ENCODE measurements at regions not wholly inside any gene's neighbourhood (a gene's known extent, or its start where the extent isn't known, plus 50 kb on each side); places are given as distances from the start of the nearest gene placed in this dataset.

DNA sequence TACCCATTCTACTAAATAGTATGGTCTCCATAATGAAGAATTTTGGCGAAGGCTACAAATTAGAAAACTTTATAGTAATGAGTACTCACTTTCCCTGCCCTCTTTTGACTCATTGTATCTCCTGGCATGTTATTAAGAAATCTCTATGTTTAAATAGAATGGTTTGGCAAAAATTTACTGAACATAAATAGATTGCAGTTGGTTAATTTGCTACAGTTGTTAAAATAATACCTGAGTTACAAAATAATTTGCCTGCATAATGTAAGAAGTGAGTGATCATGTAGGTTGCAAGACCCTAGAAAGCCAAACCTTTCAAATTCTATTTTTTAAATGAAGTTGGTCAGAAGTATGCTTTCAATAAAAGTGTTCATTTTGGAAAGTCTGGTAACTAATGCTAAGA is 176.8 kb upstream of the AHR start:
- no peak overlapping the region for H3K9ac ChIP-seq
- no peak overlapping the region for H3K4me3 ChIP-seq (ENCODE audit: low read depth, low read length)
- no peaks in the 10 kb centered on the region for H3K36me3 ChIP-seq (ENCODE audit: control insufficient read depth, insufficient read depth, low read length)
- no peaks in the 10 kb centered on the region for H3K4me1 ChIP-seq
- no peak overlapping the region for H3K4me2 ChIP-seq (ENCODE audit: low read length)
- no peak for TF ChIP-seq CTCF (IDR thresholded peaks at IDR 0.05)
- no peaks in the 10 kb centered on the region for H3K79me2 ChIP-seq
- H3K27me3 ChIP-seq (ENCODE audit: control insufficient read depth, insufficient read depth, low read length), result no peaks in the 10 kb centered on the region
- no peak overlapping the region for H3K27ac ChIP-seq
- no peaks in the 10 kb centered on the region for H3K9me3 ChIP-seq (ENCODE audit: control insufficient read depth, low read length)
- no peak overlapping the region for H2AFZ ChIP-seq

- no peaks in the 10 kb centered on the region for H3K79me2 ChIP-seq
- H3K36me3 ChIP-seq (ENCODE audit: control insufficient read depth, insufficient read depth, low read length), result no peaks in the 10 kb centered on the region
- TF ChIP-seq CTCF (IDR thresholded peaks at IDR 0.05), result no peak
- no peaks in the 10 kb centered on the region for H3K27me3 ChIP-seq (ENCODE audit: control insufficient read depth, insufficient read depth, low read length)
- H3K9me3 ChIP-seq (ENCODE audit: control insufficient read depth, low read length), result no peaks in the 10 kb centered on the region
- no peak overlapping the region for H3K9ac ChIP-seq
- H3K4me2 ChIP-seq (ENCODE audit: low read length), result no peak overlapping the region
- no peak overlapping the region for H3K4me3 ChIP-seq (ENCODE audit: low read depth, low read length)
- H3K4me1 ChIP-seq, result no peaks in the 10 kb centered on the region
- no peak overlapping the region for H2AFZ ChIP-seq
- no peak overlapping the region for H3K27ac ChIP-seq
Observed at GRCh38 chr7:17123020-17123419, 175.4 kb upstream of the AHR start.

GRCh38 chr7:17126413-17127268 is 171.8 kb upstream of the AHR start:
- H3K36me3 ChIP-seq (ENCODE audit: control insufficient read depth, insufficient read depth, low read length), result no peaks in the 10 kb centered on the region
- no peak overlapping the region for H3K4me2 ChIP-seq (ENCODE audit: low read length)
- H3K4me1 ChIP-seq, result no peaks in the 10 kb centered on the region
- no peaks in the 10 kb centered on the region for H3K27me3 ChIP-seq (ENCODE audit: control insufficient read depth, insufficient read depth, low read length)
- H2AFZ ChIP-seq, result no peak overlapping the region
- no peak for TF ChIP-seq CTCF (IDR thresholded peaks at IDR 0.05)
- no peak overlapping the region for H3K4me3 ChIP-seq (ENCODE audit: low read depth, low read length)
- H3K79me2 ChIP-seq, result no peaks in the 10 kb centered on the region
- H3K9ac ChIP-seq, result no peak overlapping the region
- no peak overlapping the region for H3K27ac ChIP-seq
- H3K9me3 ChIP-seq (ENCODE audit: control insufficient read depth, low read length), result no peaks in the 10 kb centered on the region

DNA sequence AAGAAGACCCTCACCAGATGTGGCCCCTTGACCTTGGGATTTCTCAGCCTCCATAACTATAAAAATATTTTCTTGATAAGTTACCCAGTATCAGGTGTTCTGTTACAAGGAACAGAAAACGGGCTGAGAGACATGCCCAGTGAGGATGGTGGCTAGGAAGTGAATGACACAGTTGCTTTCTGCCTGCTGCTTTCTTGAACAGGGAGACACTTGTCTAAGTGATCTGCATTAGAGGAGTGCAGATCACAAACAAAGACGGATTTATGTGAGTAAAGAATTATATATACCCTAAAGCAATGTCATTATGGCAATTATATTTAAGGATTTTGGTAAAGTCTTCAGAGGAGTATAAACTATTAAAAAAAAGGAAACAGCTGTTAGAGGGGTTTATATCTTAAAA is 169.2 kb upstream of the AHR start:
- no peak overlapping the region for H2AFZ ChIP-seq
- H3K4me1 ChIP-seq, result no peaks in the 10 kb centered on the region
- H3K79me2 ChIP-seq, result no peaks in the 10 kb centered on the region
- no peak overlapping the region for H3K4me2 ChIP-seq (ENCODE audit: low read length)
- no peak overlapping the region for H3K27ac ChIP-seq
- no peaks in the 10 kb centered on the region for H3K9me3 ChIP-seq (ENCODE audit: control insufficient read depth, low read length)
- H3K36me3 ChIP-seq (ENCODE audit: control insufficient read depth, insufficient read depth, low read length), result no peaks in the 10 kb centered on the region
- no peak overlapping the region for H3K4me3 ChIP-seq (ENCODE audit: low read depth, low read length)
- no peaks in the 10 kb centered on the region for H3K27me3 ChIP-seq (ENCODE audit: control insufficient read depth, insufficient read depth, low read length)
- no peak overlapping the region for H3K9ac ChIP-seq
- no peak for TF ChIP-seq CTCF (IDR thresholded peaks at IDR 0.05)

Measured in parathyroid adenoma (tissue), 2 donors.